GM12878 (cell line): ENCODE measurements at regions not wholly inside any gene's neighbourhood (a gene's known extent, or its start where the extent isn't known, plus 50 kb on each side); places are given as distances from the start of the nearest gene placed in this dataset.

Source experiments
- ATAC-seq: fragments of 200-7000 bp; cut with Tn5 transposase; 3 replicates; pipeline ENCODE4 v1.9.1; 2020; ENCODE audit warnings: mild to moderate bottlenecking, moderate library complexity
- BruUV-seq: library from RNA; stranded (reverse); fragments of 400-500 nt; replicated peaks from 2 replicates; lab custom pipeline; 2021; lab: Mats Ljungman, UMichigan
- CTCF ChIA-PET: fragments of 300-600 bp; sonication (Branson Sonifier 250); formaldehyde crosslinking; extraction: SDS; loops from one replicate; lab custom pipeline; 2021; ENCODE audit warnings: inconsistent platforms; lab: Yijun Ruan, JAX
- POLR2A ChIA-PET: fragments of 350-600 bp; formaldehyde crosslinking; extraction: SDS; loops from one replicate; lab custom pipeline; 2021; ENCODE audit warnings: inconsistent platforms; lab: Charles Lee
- RAD21 ChIA-PET: fragments of 300-600 bp; sonication (Branson Sonifier 250); formaldehyde crosslinking; loops from one replicate; lab custom pipeline; 2023; ENCODE audit warnings: antibody characterized with exemption; ENCODE audit not compliant: unreplicated experiment; lab: Charles Lee
- SMC1A ChIA-PET: fragments of 300-600 bp; sonication (Branson Sonifier 250); formaldehyde crosslinking; loops from one replicate; lab custom pipeline; 2023; ENCODE audit not compliant: unreplicated experiment, uncharacterized antibody; lab: Charles Lee
- DNase-seq: peaks from one replicate; pipeline ENCODE4 v3.0.0-alpha.2; 2011; ENCODE audit warnings: low read depth, low spot score
- FAIRE-seq: peaks from 3 replicates; lab custom pipeline; 2011; peaks lifted over from hg19 to GRCh38; lab: Jason Lieb, UNC
- H2AFZ ChIP-seq: 2 replicates; pipeline ENCODE4 v1.6.0; 2011; ENCODE audit warnings: low read depth, low read length, control low read depth; ENCODE audit not compliant: control insufficient read depth
- H3K27ac ChIP-seq: 2 replicates; pipeline ENCODE4 v1.5.1; 2011; ENCODE audit warnings: control low read depth; ENCODE audit not compliant: control insufficient read depth, insufficient read depth
- H3K27me3 ChIP-seq, 2 experiments: replicated peaks in 1 of 2; 2 replicates each; pipeline versions ENCODE4 v1.6.0 to v1.6.1; 2011; ENCODE audit warnings: low read length in 1 of 2; ENCODE audit not compliant: control insufficient read depth in 2 of 2, insufficient read depth in 2 of 2
- H3K36me3 ChIP-seq, 2 experiments: 2 replicates each; pipeline ENCODE4 v1.5.1; 2011; ENCODE audit warnings: low read length in 1 of 2; ENCODE audit not compliant: control insufficient read depth in 2 of 2, insufficient read depth in 2 of 2
- H3K4me1 ChIP-seq: 2 replicates; pipeline ENCODE4 v1.6.1; 2011; ENCODE audit warnings: mild to moderate bottlenecking, low read length, moderate library complexity, mixed read lengths; ENCODE audit not compliant: control insufficient read depth, insufficient read depth
- H3K4me2 ChIP-seq: 2 replicates; pipeline ENCODE4 v1.6.0; 2011; ENCODE audit warnings: control low read depth; ENCODE audit not compliant: control insufficient read depth, insufficient read depth
- H3K4me3 ChIP-seq: fragments of 200-600 bp; sonication (generic); 2 replicates; pipeline ENCODE4 v1.5.1; 2016
- H3K79me2 ChIP-seq: 2 replicates; pipeline ENCODE4 v1.6.0; 2011; ENCODE audit warnings: low read length; ENCODE audit not compliant: control insufficient read depth, insufficient read depth
- H3K9ac ChIP-seq: 2 replicates; pipeline ENCODE4 v1.8.0; 2011; ENCODE audit warnings: low read length, control low read depth, mixed read lengths; ENCODE audit not compliant: control insufficient read depth, insufficient read depth
- H3K9me3 ChIP-seq: replicated peaks from 3 replicates; pipeline ENCODE4 v1.5.1; 2011; ENCODE audit warnings: mild to moderate bottlenecking, low read length; ENCODE audit not compliant: control insufficient read depth, insufficient read depth
- H4K20me1 ChIP-seq: 2 replicates; pipeline ENCODE4 v1.6.0; 2011; ENCODE audit not compliant: control insufficient read depth, insufficient read depth
- BCL11A ChIP-seq: IDR thresholded peaks from 2 replicates; pipeline ENCODE4 v1.6.1; 2011; ENCODE audit warnings: low read depth, low read length
- BRCA1 ChIP-seq: IDR thresholded peaks from 2 replicates; pipeline ENCODE4 v1.6.1; 2011; ENCODE audit warnings: low read depth, low read length, improper control_type of control experiment
- CEBPB ChIP-seq, 2 experiments: fragments of 150-350 bp in 1 of 2; IDR thresholded peaks; 2 replicates each; pipeline ENCODE4 v1.6.1; 2012 to 2014; ENCODE audit warnings: low read depth in 2 of 2, low read length in 2 of 2, borderline replicate concordance in 1 of 2, inconsistent platforms in 1 of 2
- CEBPZ ChIP-seq: fragments of 150-350 bp; IDR thresholded peaks from 2 replicates; pipeline ENCODE4 v1.6.1; 2016; ENCODE audit warnings: low read depth, low read length
- ETV6 ChIP-seq, 2 experiments: fragments of 450-650 bp in 1 of 2; IDR thresholded peaks in 1 of 2; conservative IDR thresholded peaks in 1 of 2; 2 replicates each; pipeline ENCODE4 v1.6.1; 2014; ENCODE audit warnings: antibody characterized with exemption in 1 of 2, borderline replicate concordance in 1 of 2, low read depth in 1 of 2, mild to moderate bottlenecking in 1 of 2, moderate library complexity in 1 of 2
- LARP7 ChIP-seq: fragments of 450-650 bp; IDR thresholded peaks from 2 replicates; pipeline ENCODE4 v1.6.1; 2017; ENCODE audit warnings: mild to moderate bottlenecking
- RELB ChIP-seq: fragments of 450-650 bp; IDR thresholded peaks from 2 replicates; pipeline ENCODE4 v1.6.1; 2017; ENCODE audit warnings: low read depth, mild to moderate bottlenecking, moderate library complexity
- ZBED1 ChIP-seq: IDR thresholded peaks from 2 replicates; pipeline ENCODE4 v1.6.1; 2016; ENCODE audit warnings: borderline replicate concordance
- ZNF384 ChIP-seq: IDR thresholded peaks from 2 replicates; pipeline ENCODE4 v1.6.1; 2012; ENCODE audit warnings: low read depth, mild to moderate bottlenecking, low read length, improper control_type of control experiment, borderline replicate concordance
- WGBS: methylation state at CpG from one replicate; pipeline ENCODE4 v1.1.6; 2016; ENCODE audit warnings: low lambda C conversion rate; ENCODE audit not compliant: insufficient replicate concordance, insufficient coverage; ENCODE audit errors: missing lambda C conversion rate; 5-methylcytosine and 5-hydroxymethylcytosine counted together
- in situ Hi-C: fragments of 300-500 bp; cut with MboI; formaldehyde crosslinking; loops from 9 replicates; pipeline ENCODE4 v1.14.3; 2018; ENCODE audit warnings: mixed read lengths
- intact Hi-C: fragments of 100-400 bp; cut with micrococcal nuclease; formaldehyde crosslinking; loops from one replicate; pipeline ENCODE4 v1.14.2; 2022; ENCODE audit not compliant: unreplicated experiment
- TF ChIP-seq, protein P1 (sequence below): fragments of 450-650 bp; IDR thresholded peaks from 2 replicates; pipeline ENCODE4 v1.6.1; 2017; ENCODE audit warnings: mild to moderate bottlenecking, moderate library complexity
- TF ChIP-seq, protein P2 (sequence below): fragments of 450-650 bp; formaldehyde crosslinking; IDR thresholded peaks from 2 replicates; pipeline ENCODE4 v1.4.0; 2022; ENCODE audit warnings: mild to moderate bottlenecking, moderate library complexity

DNA sequence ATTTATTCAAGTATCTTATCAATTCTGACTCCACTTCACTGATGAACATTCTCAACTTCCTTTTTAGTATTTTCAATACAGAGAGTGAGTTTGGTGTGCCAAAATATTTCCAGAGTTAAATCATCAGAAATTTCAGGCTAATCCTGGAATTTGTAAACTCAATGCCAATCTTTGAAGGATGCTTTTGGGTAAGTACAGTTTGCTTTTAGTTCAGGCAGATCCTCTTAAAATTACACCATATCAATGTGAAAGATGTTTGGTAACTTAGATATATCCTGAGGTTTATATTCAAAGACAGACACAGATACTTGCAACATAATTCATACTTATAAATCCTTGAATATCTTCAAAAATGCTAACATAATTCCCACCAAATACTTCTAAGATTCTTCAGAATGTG lies 76.0 kb upstream of the FAM47B start (continued):
- TF ChIP-seq BCL11A, result no peak
- no peak for TF ChIP-seq CEBPB (IDR thresholded peaks at IDR 0.05; ENCODE audit: borderline replicate concordance in 1 of 2, low read depth in 2 of 2, low read length in 2 of 2)
- no peak for TF ChIP-seq CEBPZ
- TF ChIP-seq LARP7, result no peak

DNA sequence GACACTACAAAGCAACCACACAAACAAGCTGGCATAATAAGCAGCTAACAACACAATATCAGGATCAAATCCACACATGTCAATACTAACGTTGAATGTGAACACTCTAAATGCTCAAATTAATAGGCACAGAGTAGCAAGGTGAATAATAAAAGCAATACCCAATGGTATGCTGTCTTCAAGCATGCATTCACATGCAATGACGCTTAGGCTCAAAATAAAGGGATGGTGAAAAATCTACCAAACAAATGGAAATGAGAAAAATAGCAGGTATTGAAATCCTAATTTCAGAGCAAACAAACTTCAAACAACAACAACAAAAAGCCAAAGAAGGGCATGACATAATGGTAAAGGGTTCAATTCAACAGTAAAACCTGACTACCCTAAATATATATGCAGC lies 74.0 kb upstream of the FAM47B start:
- H3K36me3 ChIP-seq, result no peaks in the 10 kb centered on the region
- FAIRE-seq, result no peak
- 24% methylated on average over 2 of the region's 2 CpGs for WGBS
- no peaks in the 10 kb centered on the region for H3K27me3 ChIP-seq
- no peak overlapping the region for H2AFZ ChIP-seq
- no peak overlapping the region for H3K9ac ChIP-seq
- H3K27ac ChIP-seq, result no peak overlapping the region
- no peak for ATAC-seq
- intact Hi-C loops, result no loop called here
- no TSS peak for BruUV-seq
- no peaks in the 10 kb centered on the region for H3K79me2 ChIP-seq
- no peaks in the 10 kb centered on the region for H3K9me3 ChIP-seq
- H4K20me1 ChIP-seq, result no peaks in the 10 kb centered on the region
- POLR2A ChIA-PET, result no interaction called here
- no peak for DNase-seq
- in situ Hi-C loops, result no loop called here
- H3K4me2 ChIP-seq, result no peak overlapping the region
- H3K4me1 ChIP-seq, result no peaks in the 10 kb centered on the region
- CTCF ChIA-PET, result no interaction called here
- RAD21 ChIA-PET, result no interaction called here
- H3K4me3 ChIP-seq, result no peak overlapping the region
- SMC1A ChIA-PET, result no interaction called here
- TF ChIP-seq BRCA1, result no peak
- TF ChIP-seq ETV6 (conservative IDR thresholded peaks at IDR 0.05 in 1 of 2, IDR thresholded peaks at IDR 0.05 in 1 of 2; ENCODE audit: borderline replicate concordance in 1 of 2, low read depth in 1 of 2), result no peak
- TF ChIP-seq, protein P1, sequence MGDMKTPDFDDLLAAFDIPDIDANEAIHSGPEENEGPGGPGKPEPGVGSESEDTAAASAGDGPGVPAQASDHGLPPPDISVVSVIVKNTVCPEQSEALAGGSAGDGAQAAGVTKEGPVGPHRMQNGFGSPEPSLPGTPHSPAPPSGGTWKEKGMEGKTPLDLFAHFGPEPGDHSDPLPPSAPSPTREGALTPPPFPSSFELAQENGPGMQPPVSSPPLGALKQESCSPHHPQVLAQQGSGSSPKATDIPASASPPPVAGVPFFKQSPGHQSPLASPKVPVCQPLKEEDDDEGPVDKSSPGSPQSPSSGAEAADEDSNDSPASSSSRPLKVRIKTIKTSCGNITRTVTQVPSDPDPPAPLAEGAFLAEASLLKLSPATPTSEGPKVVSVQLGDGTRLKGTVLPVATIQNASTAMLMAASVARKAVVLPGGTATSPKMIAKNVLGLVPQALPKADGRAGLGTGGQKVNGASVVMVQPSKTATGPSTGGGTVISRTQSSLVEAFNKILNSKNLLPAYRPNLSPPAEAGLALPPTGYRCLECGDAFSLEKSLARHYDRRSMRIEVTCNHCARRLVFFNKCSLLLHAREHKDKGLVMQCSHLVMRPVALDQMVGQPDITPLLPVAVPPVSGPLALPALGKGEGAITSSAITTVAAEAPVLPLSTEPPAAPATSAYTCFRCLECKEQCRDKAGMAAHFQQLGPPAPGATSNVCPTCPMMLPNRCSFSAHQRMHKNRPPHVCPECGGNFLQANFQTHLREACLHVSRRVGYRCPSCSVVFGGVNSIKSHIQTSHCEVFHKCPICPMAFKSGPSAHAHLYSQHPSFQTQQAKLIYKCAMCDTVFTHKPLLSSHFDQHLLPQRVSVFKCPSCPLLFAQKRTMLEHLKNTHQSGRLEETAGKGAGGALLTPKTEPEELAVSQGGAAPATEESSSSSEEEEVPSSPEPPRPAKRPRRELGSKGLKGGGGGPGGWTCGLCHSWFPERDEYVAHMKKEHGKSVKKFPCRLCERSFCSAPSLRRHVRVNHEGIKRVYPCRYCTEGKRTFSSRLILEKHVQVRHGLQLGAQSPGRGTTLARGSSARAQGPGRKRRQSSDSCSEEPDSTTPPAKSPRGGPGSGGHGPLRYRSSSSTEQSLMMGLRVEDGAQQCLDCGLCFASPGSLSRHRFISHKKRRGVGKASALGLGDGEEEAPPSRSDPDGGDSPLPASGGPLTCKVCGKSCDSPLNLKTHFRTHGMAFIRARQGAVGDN, result no peak
- no peak for TF ChIP-seq ZNF384
- TF ChIP-seq ZBED1, result no peak
- TF ChIP-seq, protein P2, sequence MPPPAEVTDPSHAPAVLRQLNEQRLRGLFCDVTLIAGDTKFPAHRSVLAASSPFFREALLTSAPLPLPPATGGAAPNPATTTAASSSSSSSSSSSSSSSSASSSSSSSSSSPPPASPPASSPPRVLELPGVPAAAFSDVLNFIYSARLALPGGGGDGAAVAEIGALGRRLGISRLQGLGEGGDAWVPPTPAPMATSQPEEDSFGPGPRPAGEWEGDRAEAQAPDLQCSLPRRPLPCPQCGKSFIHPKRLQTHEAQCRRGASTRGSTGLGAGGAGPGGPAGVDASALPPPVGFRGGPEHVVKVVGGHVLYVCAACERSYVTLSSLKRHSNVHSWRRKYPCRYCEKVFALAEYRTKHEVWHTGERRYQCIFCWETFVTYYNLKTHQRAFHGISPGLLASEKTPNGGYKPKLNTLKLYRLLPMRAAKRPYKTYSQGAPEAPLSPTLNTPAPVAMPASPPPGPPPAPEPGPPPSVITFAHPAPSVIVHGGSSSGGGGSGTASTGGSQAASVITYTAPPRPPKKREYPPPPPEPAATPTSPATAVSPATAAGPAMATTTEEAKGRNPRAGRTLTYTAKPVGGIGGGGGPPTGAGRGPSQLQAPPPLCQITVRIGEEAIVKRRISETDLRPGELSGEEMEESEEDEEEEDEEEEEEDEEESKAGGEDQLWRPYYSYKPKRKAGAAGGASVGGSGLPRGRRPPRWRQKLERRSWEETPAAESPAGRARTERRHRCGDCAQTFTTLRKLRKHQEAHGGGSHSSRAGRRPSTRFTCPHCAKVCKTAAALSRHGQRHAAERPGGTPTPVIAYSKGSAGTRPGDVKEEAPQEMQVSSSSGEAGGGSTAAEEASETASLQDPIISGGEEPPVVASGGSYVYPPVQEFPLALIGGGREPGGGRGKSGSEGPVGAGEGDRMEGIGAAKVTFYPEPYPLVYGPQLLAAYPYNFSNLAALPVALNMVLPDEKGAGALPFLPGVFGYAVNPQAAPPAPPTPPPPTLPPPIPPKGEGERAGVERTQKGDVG (CRISPR knock-in tag), result no peak
- TF ChIP-seq RELB, result no peak
